ENCODE measurements at regions not wholly inside any gene's neighbourhood (a gene's known extent, or its start where the extent isn't known, plus 50 kb on each side); places are given as distances from the start of the nearest gene placed in this dataset.
"Not testable (repeated sequence)": the region's sequence is repeated elsewhere in the genome, so short reads cannot be mapped to it uniquely, and the experiment has no call there.

GRCh38 chr12:73106296-73106695, 834.1 kb downstream of the TRHDE start:
- no peaks in the 10 kb centered on the region for H3K27me3 ChIP-seq (ENCODE audit: control insufficient read depth, insufficient read depth, low read length)
- DNase-seq (ENCODE audit: low read depth, low spot score) = no peak
- WGBS (ENCODE audit: insufficient coverage, insufficient read length) = no CpG with 5 or more reads among the region's 2 CpGs
- no peak overlapping the region for H3K4me3 ChIP-seq (ENCODE audit: low read length)
- H3K36me3 ChIP-seq (ENCODE audit: control insufficient read depth, insufficient read depth, low read length) = no peaks in the 10 kb centered on the region
- H3K9me3 ChIP-seq (ENCODE audit: control insufficient read depth, insufficient read depth, low read length) = no peaks in the 10 kb centered on the region
- no peak overlapping the region for H3K27ac ChIP-seq (ENCODE audit: low read length)
- no peaks in the 10 kb centered on the region; the same call in 1 of the 2 replicates for H3K4me1 ChIP-seq (ENCODE audit: control insufficient read depth, insufficient read depth, low read length)

DNA sequence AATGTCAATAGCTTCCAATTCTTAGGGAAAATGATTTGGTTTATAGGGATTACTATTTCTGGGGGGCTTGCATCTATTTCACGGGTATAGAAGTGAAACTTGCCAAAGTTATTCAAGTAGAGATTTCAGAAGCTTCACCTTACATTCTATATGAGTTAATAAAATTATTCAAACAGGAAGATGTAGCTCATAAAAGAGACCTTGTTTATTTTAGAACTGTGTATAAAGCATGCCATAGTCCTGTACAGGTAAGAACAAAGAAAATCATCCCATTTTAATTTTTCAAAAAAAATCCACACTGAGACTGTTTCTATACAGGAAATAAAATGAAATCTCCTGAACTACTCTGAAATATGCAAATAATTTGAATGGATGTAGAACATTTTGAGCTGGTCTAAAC, 834.7 kb downstream of the TRHDE start:
- Histone ChIP-seq H3K36me3 (ENCODE audit: control insufficient read depth, insufficient read depth, low read length) (no peaks in the 10 kb centered on the region), H3K4me3 (ENCODE audit: low read length) (no peak overlapping the region), H3K9me3 (ENCODE audit: control insufficient read depth, insufficient read depth, low read length) (no peaks in the 10 kb centered on the region), H3K27ac (ENCODE audit: low read length) (no peak overlapping the region), H3K27me3 (ENCODE audit: control insufficient read depth, insufficient read depth, low read length) (no peaks in the 10 kb centered on the region), H3K4me1 (ENCODE audit: control insufficient read depth, insufficient read depth, low read length) (no peaks in the 10 kb centered on the region; the same call in 1 of the 2 replicates)
- DNase-seq (ENCODE audit: low read depth, low spot score) = no peak
- no CpG with 5 or more reads among the region's 1 CpG for WGBS (ENCODE audit: insufficient coverage, insufficient read length)

- no CpG with 5 or more reads among the region's 2 CpGs for WGBS (ENCODE audit: insufficient coverage, insufficient read length)
- H3K9me3 ChIP-seq (ENCODE audit: control insufficient read depth, insufficient read depth, low read length) = no peaks in the 10 kb centered on the region
- H3K4me1 ChIP-seq (ENCODE audit: control insufficient read depth, insufficient read depth, low read length) = no peaks in the 10 kb centered on the region; the same call in 1 of the 2 replicates
- H3K36me3 ChIP-seq (ENCODE audit: control insufficient read depth, insufficient read depth, low read length) = no peaks in the 10 kb centered on the region
- no peak overlapping the region for H3K27ac ChIP-seq (ENCODE audit: low read length)
- H3K27me3 ChIP-seq (ENCODE audit: control insufficient read depth, insufficient read depth, low read length) = no peaks in the 10 kb centered on the region
- H3K4me3 ChIP-seq (ENCODE audit: low read length) = no peak overlapping the region
- DNase-seq (ENCODE audit: low read depth, low spot score) = no peak
Measured at GRCh38 chr12:73110816-73111215, 838.6 kb downstream of the TRHDE start.

- Histone ChIP-seq H3K4me3 (ENCODE audit: low read length) (no peak overlapping the region), H3K9me3 (ENCODE audit: control insufficient read depth, insufficient read depth, low read length) (no peaks in the 10 kb centered on the region), H3K27me3 (ENCODE audit: control insufficient read depth, insufficient read depth, low read length) (no peaks in the 10 kb centered on the region), H3K27ac (ENCODE audit: low read length) (no peak overlapping the region), H3K36me3 (ENCODE audit: control insufficient read depth, insufficient read depth, low read length) (no peaks in the 10 kb centered on the region), H3K4me1 (ENCODE audit: control insufficient read depth, insufficient read depth, low read length) (no peaks in the 10 kb centered on the region)
- DNase-seq (ENCODE audit: low read depth, low spot score) = no peak
- WGBS (ENCODE audit: insufficient coverage, insufficient read length) = no CpG with 5 or more reads among the region's 4 CpGs
Measured at GRCh38 chr12:73112035-73112816, 840.1 kb downstream of the TRHDE start.

- H3K4me3 ChIP-seq (ENCODE audit: low read length) = no peak overlapping the region
- H3K4me1 ChIP-seq (ENCODE audit: control insufficient read depth, insufficient read depth, low read length) = no peaks in the 10 kb centered on the region
- H3K36me3 ChIP-seq (ENCODE audit: control insufficient read depth, insufficient read depth, low read length) = no peaks in the 10 kb centered on the region
- WGBS (ENCODE audit: insufficient coverage, insufficient read length) = no CpG with 5 or more reads among the region's 4 CpGs
- no peaks in the 10 kb centered on the region for H3K27me3 ChIP-seq (ENCODE audit: control insufficient read depth, insufficient read depth, low read length)
- no peak overlapping the region for H3K27ac ChIP-seq (ENCODE audit: low read length)
- no peaks in the 10 kb centered on the region for H3K9me3 ChIP-seq (ENCODE audit: control insufficient read depth, insufficient read depth, low read length)
- no peak for DNase-seq (ENCODE audit: low read depth, low spot score)
Measured at GRCh38 chr12:73124480-73124879, 852.3 kb downstream of the TRHDE start.

DNA sequence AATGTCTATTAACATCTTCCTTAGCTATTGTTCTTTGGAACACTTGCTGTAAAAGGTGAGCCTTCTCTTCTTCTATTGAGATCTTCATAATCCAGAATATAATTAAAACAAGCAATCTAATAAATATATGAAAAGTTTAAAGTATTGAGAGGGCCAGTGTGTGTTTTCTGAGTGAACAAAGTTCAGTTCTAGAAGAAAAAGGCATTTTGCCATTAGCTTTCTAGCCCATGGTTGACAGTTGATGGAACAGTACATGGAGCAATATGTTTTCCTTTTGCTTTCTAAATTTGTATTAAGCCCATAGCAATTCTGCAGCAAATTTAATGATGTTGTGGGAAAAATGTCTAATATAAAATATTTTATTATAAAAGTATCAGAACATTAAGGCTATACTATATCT, 853.0 kb downstream of the TRHDE start:
- H3K4me1 ChIP-seq (ENCODE audit: control insufficient read depth, insufficient read depth, low read length) = no peaks in the 10 kb centered on the region
- DNase-seq (ENCODE audit: low read depth, low spot score) = no peak
- H3K27ac ChIP-seq (ENCODE audit: low read length) = no peak overlapping the region
- H3K9me3 ChIP-seq (ENCODE audit: control insufficient read depth, insufficient read depth, low read length) = no peaks in the 10 kb centered on the region
- no peaks in the 10 kb centered on the region for H3K27me3 ChIP-seq (ENCODE audit: control insufficient read depth, insufficient read depth, low read length)
- no peaks in the 10 kb centered on the region for H3K36me3 ChIP-seq (ENCODE audit: control insufficient read depth, insufficient read depth, low read length)
- H3K4me3 ChIP-seq (ENCODE audit: low read length) = no peak overlapping the region

GRCh38 chr12:73136386-73136785, 864.2 kb downstream of the TRHDE start:
- H3K4me3 ChIP-seq (ENCODE audit: low read length) = no peak overlapping the region
- H3K4me1 ChIP-seq (ENCODE audit: control insufficient read depth, insufficient read depth, low read length) = no peaks in the 10 kb centered on the region
- no peak for DNase-seq (ENCODE audit: low read depth, low spot score)
- no peaks in the 10 kb centered on the region for H3K27me3 ChIP-seq (ENCODE audit: control insufficient read depth, insufficient read depth, low read length)
- no peaks in the 10 kb centered on the region for H3K36me3 ChIP-seq (ENCODE audit: control insufficient read depth, insufficient read depth, low read length)
- WGBS (ENCODE audit: insufficient coverage, insufficient read length) = no CpG with 5 or more reads among the region's 5 CpGs
- H3K27ac ChIP-seq (ENCODE audit: low read length) = no peak overlapping the region
- no peaks in the 10 kb centered on the region for H3K9me3 ChIP-seq (ENCODE audit: control insufficient read depth, insufficient read depth, low read length)

DNA sequence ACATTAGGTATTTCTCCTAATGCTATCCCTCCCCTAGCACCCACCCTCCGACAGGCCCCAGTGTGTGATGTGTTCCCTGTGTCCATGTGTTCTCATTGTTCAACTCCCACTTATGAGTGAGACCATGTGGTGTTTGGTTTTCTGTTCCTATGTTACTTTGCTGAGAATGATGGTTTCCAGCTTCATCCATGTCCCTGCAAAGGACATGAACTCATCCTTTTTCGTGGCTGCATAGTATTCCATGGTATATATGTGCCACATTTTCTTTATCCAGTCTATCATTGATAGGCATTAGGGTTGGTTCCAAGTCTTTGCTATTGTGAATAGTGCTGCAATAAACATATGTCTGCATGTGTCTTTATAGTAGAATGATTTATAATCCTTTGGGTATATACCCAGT, 867.5 kb downstream of the TRHDE start:
- not testable (repeated sequence) for DNase-seq (ENCODE audit: low read depth, low spot score); H3K27me3 ChIP-seq (ENCODE audit: control insufficient read depth, insufficient read depth, low read length); H3K4me1 ChIP-seq (ENCODE audit: control insufficient read depth, insufficient read depth, low read length); H3K4me3 ChIP-seq (ENCODE audit: low read length); H3K36me3 ChIP-seq (ENCODE audit: control insufficient read depth, insufficient read depth, low read length); H3K27ac ChIP-seq (ENCODE audit: low read length); H3K9me3 ChIP-seq (ENCODE audit: control insufficient read depth, insufficient read depth, low read length)
- no CpG with 5 or more reads among the region's 2 CpGs for WGBS (ENCODE audit: insufficient coverage, insufficient read length)

GRCh38 chr12:73158341-73158740, 886.2 kb downstream of the TRHDE start:
- Histone ChIP-seq H3K9me3 (ENCODE audit: control insufficient read depth, insufficient read depth, low read length) (no peaks in the 10 kb centered on the region), H3K4me3 (ENCODE audit: low read length) (no peak overlapping the region), H3K4me1 (ENCODE audit: control insufficient read depth, insufficient read depth, low read length) (no peaks in the 10 kb centered on the region), H3K27me3 (ENCODE audit: control insufficient read depth, insufficient read depth, low read length) (no peaks in the 10 kb centered on the region), H3K36me3 (ENCODE audit: control insufficient read depth, insufficient read depth, low read length) (no peaks in the 10 kb centered on the region), H3K27ac (ENCODE audit: low read length) (no peak overlapping the region)
- no peak for DNase-seq (ENCODE audit: low read depth, low spot score)

- no peaks in the 10 kb centered on the region for H3K9me3 ChIP-seq (ENCODE audit: control insufficient read depth, insufficient read depth, low read length)
- no peak overlapping the region for H3K27ac ChIP-seq (ENCODE audit: low read length)
- DNase-seq (ENCODE audit: low read depth, low spot score) = no peak
- no peaks in the 10 kb centered on the region for H3K36me3 ChIP-seq (ENCODE audit: control insufficient read depth, insufficient read depth, low read length)
- no peak overlapping the region for H3K4me3 ChIP-seq (ENCODE audit: low read length)
- no peaks in the 10 kb centered on the region for H3K27me3 ChIP-seq (ENCODE audit: control insufficient read depth, insufficient read depth, low read length)
- H3K4me1 ChIP-seq (ENCODE audit: control insufficient read depth, insufficient read depth, low read length) = no peaks in the 10 kb centered on the region
Measured at GRCh38 chr12:73159954-73160353, 887.8 kb downstream of the TRHDE start.

- no peaks in the 10 kb centered on the region for H3K36me3 ChIP-seq (ENCODE audit: control insufficient read depth, insufficient read depth, low read length)
- H3K4me3 ChIP-seq (ENCODE audit: low read length) = no peak overlapping the region
- no CpG with 5 or more reads among the region's 2 CpGs for WGBS (ENCODE audit: insufficient coverage, insufficient read length)
- no peak for DNase-seq (ENCODE audit: low read depth, low spot score)
- H3K27me3 ChIP-seq (ENCODE audit: control insufficient read depth, insufficient read depth, low read length) = no peaks in the 10 kb centered on the region
- no peaks in the 10 kb centered on the region for H3K9me3 ChIP-seq (ENCODE audit: control insufficient read depth, insufficient read depth, low read length)
- H3K27ac ChIP-seq (ENCODE audit: low read length) = no peak overlapping the region
- H3K4me1 ChIP-seq (ENCODE audit: control insufficient read depth, insufficient read depth, low read length) = no peaks in the 10 kb centered on the region
Measured at GRCh38 chr12:73161970-73162369, 889.8 kb downstream of the TRHDE start.

Data from iPS DF 6.9 (cell line).